ENCODE measurements at regions not wholly inside any gene's neighbourhood (a gene's known extent, or its start where the extent isn't known, plus 50 kb on each side); places are given as distances from the start of the nearest gene placed in this dataset.

DNA sequence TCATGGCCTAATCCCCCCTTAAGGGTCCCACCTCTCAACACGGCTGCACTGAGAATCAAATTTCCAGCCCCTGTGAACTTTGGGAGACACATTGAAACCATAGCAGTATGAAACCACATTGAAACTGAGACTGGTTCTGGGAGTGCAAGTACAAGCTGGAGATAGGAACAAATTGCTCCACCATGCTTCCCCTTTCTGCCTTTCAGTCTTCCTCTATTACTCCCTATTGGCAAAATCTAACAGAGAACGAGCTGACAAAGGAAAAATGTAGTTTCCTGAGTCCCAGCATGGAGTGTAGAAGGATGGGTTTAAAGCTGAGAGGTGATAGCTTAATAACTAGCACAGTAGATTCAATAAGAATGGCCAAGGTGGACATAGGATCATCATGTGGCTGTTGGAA, 161.7 kb upstream of the RPL34 start:
- H3K9me3 ChIP-seq (ENCODE audit: control insufficient read depth, low read length), result no peaks in the 10 kb centered on the region
- TF ChIP-seq, protein P1, sequence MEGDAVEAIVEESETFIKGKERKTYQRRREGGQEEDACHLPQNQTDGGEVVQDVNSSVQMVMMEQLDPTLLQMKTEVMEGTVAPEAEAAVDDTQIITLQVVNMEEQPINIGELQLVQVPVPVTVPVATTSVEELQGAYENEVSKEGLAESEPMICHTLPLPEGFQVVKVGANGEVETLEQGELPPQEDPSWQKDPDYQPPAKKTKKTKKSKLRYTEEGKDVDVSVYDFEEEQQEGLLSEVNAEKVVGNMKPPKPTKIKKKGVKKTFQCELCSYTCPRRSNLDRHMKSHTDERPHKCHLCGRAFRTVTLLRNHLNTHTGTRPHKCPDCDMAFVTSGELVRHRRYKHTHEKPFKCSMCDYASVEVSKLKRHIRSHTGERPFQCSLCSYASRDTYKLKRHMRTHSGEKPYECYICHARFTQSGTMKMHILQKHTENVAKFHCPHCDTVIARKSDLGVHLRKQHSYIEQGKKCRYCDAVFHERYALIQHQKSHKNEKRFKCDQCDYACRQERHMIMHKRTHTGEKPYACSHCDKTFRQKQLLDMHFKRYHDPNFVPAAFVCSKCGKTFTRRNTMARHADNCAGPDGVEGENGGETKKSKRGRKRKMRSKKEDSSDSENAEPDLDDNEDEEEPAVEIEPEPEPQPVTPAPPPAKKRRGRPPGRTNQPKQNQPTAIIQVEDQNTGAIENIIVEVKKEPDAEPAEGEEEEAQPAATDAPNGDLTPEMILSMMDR (conservative IDR thresholded peaks at IDR 0.05), result no peak
- Mint-ChIP-seq H3K9me3 (no peaks in the 10 kb centered on the region), H3K27me3 (ENCODE audit: insufficient read depth) (peaks cover 6% of the 10 kb centered on the region), H3K4me3 (no peak overlapping the region), H3K36me3 (ENCODE audit: low read depth) (no peaks in the 10 kb centered on the region), H3K4me1 (peaks cover 4% of the 10 kb centered on the region), H3K27ac (no peak overlapping the region)
- WGBS, 2 experiments (ENCODE audit: insufficient coverage in 1 of 2, insufficient read length in 1 of 2), result 98 to 100% methylated on average over 2 of the region's 2 CpGs
- no peak overlapping the region for H3K27ac ChIP-seq (ENCODE audit: low read depth, low read length)
- no peak for DNase-seq
- no peaks in the 10 kb centered on the region for H3K27me3 ChIP-seq (ENCODE audit: control insufficient read depth, insufficient read depth, low read length, poor library complexity, severe bottlenecking)
- H3K4me1 ChIP-seq (ENCODE audit: control insufficient read depth, insufficient read depth, low read length), result no peaks in the 10 kb centered on the region
- no peak overlapping the region for H3K9ac ChIP-seq (ENCODE audit: extremely low read depth, low read length, poor library complexity, severe bottlenecking)
- no peaks in the 10 kb centered on the region for H3K36me3 ChIP-seq (ENCODE audit: control insufficient read depth, insufficient read depth, low read length)
- H3K4me3 ChIP-seq (ENCODE audit: low read length), result no peak overlapping the region

DNA sequence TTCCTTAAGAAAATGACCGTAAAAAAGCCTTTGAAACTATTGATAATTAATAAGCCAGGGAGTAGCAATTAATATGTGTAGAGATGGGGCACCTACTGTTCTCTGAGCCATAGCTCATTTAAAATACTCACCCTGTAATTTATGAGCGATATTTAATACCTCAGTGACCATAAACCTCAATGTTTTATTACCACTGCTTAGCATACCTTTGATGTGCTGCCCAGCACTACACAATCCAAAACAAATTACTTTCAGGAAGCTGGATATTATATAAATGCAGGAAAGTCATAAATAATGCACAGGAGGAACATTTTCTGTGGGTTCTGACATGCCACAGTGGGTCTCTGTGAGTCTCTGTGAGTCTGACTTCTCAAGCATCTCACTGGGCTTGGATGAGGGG, 166.1 kb upstream of the RPL34 start:
- Mint-ChIP-seq H3K4me1 (no peaks in the 10 kb centered on the region), H3K36me3 (ENCODE audit: low read depth) (no peaks in the 10 kb centered on the region), H3K4me3 (no peak overlapping the region), H3K27ac (no peak overlapping the region), H3K9me3 (no peaks in the 10 kb centered on the region), H3K27me3 (ENCODE audit: insufficient read depth) (peaks cover 6% of the 10 kb centered on the region)
- Histone ChIP-seq H3K9ac (ENCODE audit: extremely low read depth, low read length, poor library complexity, severe bottlenecking) (no peak overlapping the region), H3K4me1 (ENCODE audit: control insufficient read depth, insufficient read depth, low read length) (no peaks in the 10 kb centered on the region), H3K36me3 (ENCODE audit: control insufficient read depth, insufficient read depth, low read length) (no peaks in the 10 kb centered on the region), H3K9me3 (ENCODE audit: control insufficient read depth, low read length) (no peaks in the 10 kb centered on the region), H3K4me3 (ENCODE audit: low read length) (no peak overlapping the region), H3K27ac (ENCODE audit: low read depth, low read length) (no peak overlapping the region), H3K27me3 (ENCODE audit: control insufficient read depth, insufficient read depth, low read length, poor library complexity, severe bottlenecking) (no peaks in the 10 kb centered on the region)
- TF ChIP-seq, protein P1 (conservative IDR thresholded peaks at IDR 0.05), result no peak
- DNase-seq, result no peak
- WGBS, 2 experiments (ENCODE audit: insufficient coverage in 1 of 2, insufficient read length in 1 of 2), result 81% methylated on average over 2 of the region's 2 CpGs; no CpG with 5 or more reads in 1 of the 2 experiments

DNA sequence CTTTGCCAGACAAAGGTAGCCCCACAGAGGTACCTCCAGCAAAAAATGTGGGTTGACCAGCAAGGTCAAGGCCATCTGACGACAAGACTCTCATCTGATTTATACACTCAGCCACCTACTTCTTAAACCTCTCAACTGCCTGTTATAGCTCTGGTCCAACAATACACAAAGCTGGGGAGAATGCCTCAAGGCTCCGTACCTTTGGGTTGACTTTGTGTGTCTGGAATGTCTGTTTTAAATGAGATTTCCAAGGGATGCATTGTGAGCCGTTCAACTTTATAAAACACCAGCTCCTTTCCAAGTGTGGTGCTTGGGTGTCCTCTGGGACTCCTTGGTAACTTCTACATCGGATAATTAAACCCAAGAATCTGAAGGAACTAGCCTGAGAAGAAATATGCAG, 167.0 kb upstream of the RPL34 start:
- Histone ChIP-seq H3K36me3 (ENCODE audit: control insufficient read depth, insufficient read depth, low read length) (no peaks in the 10 kb centered on the region), H3K27ac (ENCODE audit: low read depth, low read length) (no peak overlapping the region), H3K4me1 (ENCODE audit: control insufficient read depth, insufficient read depth, low read length) (no peaks in the 10 kb centered on the region), H3K27me3 (ENCODE audit: control insufficient read depth, insufficient read depth, low read length, poor library complexity, severe bottlenecking) (no peaks in the 10 kb centered on the region), H3K9me3 (ENCODE audit: control insufficient read depth, low read length) (no peaks in the 10 kb centered on the region), H3K9ac (ENCODE audit: extremely low read depth, low read length, poor library complexity, severe bottlenecking) (no peak overlapping the region), H3K4me3 (ENCODE audit: low read length) (no peak overlapping the region)
- no peaks in the 10 kb centered on the region for H3K36me3 Mint-ChIP-seq (ENCODE audit: low read depth)
- no peak overlapping the region for H3K27ac Mint-ChIP-seq
- DNase-seq, result no peak
- H3K9me3 Mint-ChIP-seq, result no peaks in the 10 kb centered on the region
- TF ChIP-seq, protein P1 (conservative IDR thresholded peaks at IDR 0.05), result no peak
- H3K27me3 Mint-ChIP-seq (ENCODE audit: insufficient read depth), result peaks cover 6% of the 10 kb centered on the region
- H3K4me3 Mint-ChIP-seq, result no peak overlapping the region
- WGBS, 2 experiments (ENCODE audit: insufficient coverage in 1 of 2, insufficient read length in 1 of 2), result 76 to 100% methylated on average over 1 to 4 of the region's 4 CpGs
- no peaks in the 10 kb centered on the region for H3K4me1 Mint-ChIP-seq

Data from endodermal cell (in vitro differentiated cells).